BLaER1 (cell line): ENCODE measurements at regions not wholly inside any gene's neighbourhood (a gene's known extent, or its start where the extent isn't known, plus 50 kb on each side); places are given as distances from the start of the nearest gene placed in this dataset.
"Not testable (repeated sequence)": the region's sequence is repeated elsewhere in the genome, so short reads cannot be mapped to it uniquely, and the experiment has no call there.

Experiments used
- H3K27ac ChIP-seq: shearing (Covaris generic); formaldehyde crosslinking; 2 replicates; pipeline ENCODE4 v1.8.1; 2022
- H3K27me3 ChIP-seq: shearing (Covaris generic); formaldehyde crosslinking; 2 replicates; pipeline ENCODE4 v1.8.1; 2022
- H3K36me3 ChIP-seq: shearing (Covaris generic); formaldehyde crosslinking; 2 replicates; pipeline ENCODE4 v1.8.1; 2022
- H3K4me1 ChIP-seq: shearing (Covaris generic); formaldehyde crosslinking; 2 replicates; pipeline ENCODE4 v1.8.1; 2022
- H3K4me2 ChIP-seq: shearing (Covaris generic); formaldehyde crosslinking; 2 replicates; pipeline ENCODE4 v1.8.1; 2022
- H3K4me3 ChIP-seq: shearing (Covaris generic); formaldehyde crosslinking; 2 replicates; pipeline ENCODE4 v1.8.1; 2022
- H3K9ac ChIP-seq: shearing (Covaris generic); formaldehyde crosslinking; 2 replicates; pipeline ENCODE4 v1.8.1; 2022
- H3K9me3 ChIP-seq: shearing (Covaris generic); formaldehyde crosslinking; 2 replicates; pipeline ENCODE4 v1.8.1; 2022
- H4K20me1 ChIP-seq: shearing (Covaris generic); formaldehyde crosslinking; 2 replicates; pipeline ENCODE4 v1.8.1; 2022
- Cebpa-rat ChIP-seq: shearing (Covaris generic); IDR thresholded peaks from 2 replicates; pipeline ENCODE4 v1.8.1; 2022

- no peak for TF ChIP-seq Cebpa-rat
- H3K36me3 ChIP-seq: no peaks in the 10 kb centered on the region
- no peak overlapping the region for H3K4me3 ChIP-seq
- no peaks in the 10 kb centered on the region for H3K27me3 ChIP-seq
- no peak overlapping the region for H3K9ac ChIP-seq
- no peaks in the 10 kb centered on the region for H3K4me1 ChIP-seq
- H3K9me3 ChIP-seq: no peaks in the 10 kb centered on the region
- H3K4me2 ChIP-seq: no peak overlapping the region
- H4K20me1 ChIP-seq: no peaks in the 10 kb centered on the region
- no peak overlapping the region for H3K27ac ChIP-seq
Measured at GRCh38 chr4:42787079-42787463, 105.4 kb upstream of the GRXCR1 start.

GRCh38 chr4:42786350-42787078 is 106.0 kb upstream of the GRXCR1 start:
- no peaks in the 10 kb centered on the region for H3K36me3 ChIP-seq
- no peaks in the 10 kb centered on the region for H4K20me1 ChIP-seq
- no peaks in the 10 kb centered on the region for H3K27me3 ChIP-seq
- no peaks in the 10 kb centered on the region for H3K4me1 ChIP-seq
- TF ChIP-seq Cebpa-rat: no peak
- H3K9me3 ChIP-seq: no peaks in the 10 kb centered on the region
- no peak overlapping the region for H3K4me2 ChIP-seq
- no peak overlapping the region for H3K4me3 ChIP-seq
- H3K9ac ChIP-seq: no peak overlapping the region
- no peak overlapping the region for H3K27ac ChIP-seq

GRCh38 chr4:42785817-42786216 is 106.7 kb upstream of the GRXCR1 start:
- Histone ChIP-seq H3K36me3 (no peaks in the 10 kb centered on the region), H3K4me2 (no peak overlapping the region), H3K4me1 (no peaks in the 10 kb centered on the region), H3K27me3 (no peaks in the 10 kb centered on the region), H3K4me3 (no peak overlapping the region), H3K9me3 (no peaks in the 10 kb centered on the region), H4K20me1 (no peaks in the 10 kb centered on the region), H3K9ac (no peak overlapping the region), H3K27ac (no peak overlapping the region)
- no peak for TF ChIP-seq Cebpa-rat

GRCh38 chr4:42781315-42781714 is 111.2 kb upstream of the GRXCR1 start:
- Histone ChIP-seq H3K27ac (no peak overlapping the region), H4K20me1 (no peaks in the 10 kb centered on the region), H3K9me3 (no peaks in the 10 kb centered on the region), H3K36me3 (no peaks in the 10 kb centered on the region), H3K4me1 (no peaks in the 10 kb centered on the region), H3K4me2 (no peak overlapping the region), H3K27me3 (no peaks in the 10 kb centered on the region), H3K4me3 (no peak overlapping the region), H3K9ac (no peak overlapping the region)
- TF ChIP-seq Cebpa-rat: no peak

GRCh38 chr4:42778349-42778748 is 114.2 kb upstream of the GRXCR1 start:
- Histone ChIP-seq H3K4me1 (no peaks in the 10 kb centered on the region), H3K27me3 (no peaks in the 10 kb centered on the region), H3K9ac (no peak overlapping the region), H3K4me3 (no peak overlapping the region), H3K4me2 (no peak overlapping the region), H3K36me3 (no peaks in the 10 kb centered on the region), H3K27ac (no peak overlapping the region), H4K20me1 (no peaks in the 10 kb centered on the region), H3K9me3 (no peaks in the 10 kb centered on the region)
- TF ChIP-seq Cebpa-rat: no peak

GRCh38 chr4:42768125-42768748 is 111.3 kb upstream of the ATP8A1 start:
- no peak for TF ChIP-seq Cebpa-rat
- H3K4me1 ChIP-seq: no peaks in the 10 kb centered on the region
- no peak overlapping the region for H3K4me3 ChIP-seq
- no peak overlapping the region for H3K4me2 ChIP-seq
- H3K27ac ChIP-seq: no peak overlapping the region
- no peaks in the 10 kb centered on the region for H3K36me3 ChIP-seq
- no peaks in the 10 kb centered on the region for H4K20me1 ChIP-seq
- H3K27me3 ChIP-seq: no peaks in the 10 kb centered on the region
- no peak overlapping the region for H3K9ac ChIP-seq
- 0 out of 2 replicates have a peak, but pooled peaks cover 3% of the 10 kb centered on the region for H3K9me3 ChIP-seq

- Histone ChIP-seq H3K4me1 (no peaks in the 10 kb centered on the region), H3K9ac (no peak overlapping the region), H3K27ac (no peak overlapping the region), H4K20me1 (no peaks in the 10 kb centered on the region), H3K27me3 (no peaks in the 10 kb centered on the region), H3K4me2 (no peak overlapping the region), H3K36me3 (no peaks in the 10 kb centered on the region), H3K4me3 (no peak overlapping the region), H3K9me3 (0 out of 2 replicates have a peak, but pooled peaks cover 3% of the 10 kb centered on the region)
- no peak for TF ChIP-seq Cebpa-rat
Measured at GRCh38 chr4:42767669-42768068, 110.8 kb upstream of the ATP8A1 start.

GRCh38 chr4:42761804-42762203 is 104.9 kb upstream of the ATP8A1 start:
- Histone ChIP-seq H3K9me3 (no peaks in the 10 kb centered on the region), H3K27me3 (no peaks in the 10 kb centered on the region), H3K9ac (no peak overlapping the region), H3K4me2 (no peak overlapping the region), H3K4me3 (no peak overlapping the region), H4K20me1 (no peaks in the 10 kb centered on the region), H3K27ac (no peak overlapping the region), H3K4me1 (no peaks in the 10 kb centered on the region), H3K36me3 (no peaks in the 10 kb centered on the region)
- no peak for TF ChIP-seq Cebpa-rat

GRCh38 chr4:42754965-42755364 is 98.1 kb upstream of the ATP8A1 start:
- not testable (repeated sequence) for H3K36me3 ChIP-seq, H3K27me3 ChIP-seq, H4K20me1 ChIP-seq, H3K27ac ChIP-seq, H3K9ac ChIP-seq, H3K4me2 ChIP-seq, H3K4me1 ChIP-seq, H3K4me3 ChIP-seq, H3K9me3 ChIP-seq

GRCh38 chr4:42751587-42751986 is 94.7 kb upstream of the ATP8A1 start:
- Histone ChIP-seq H3K9me3 (no peaks in the 10 kb centered on the region), H3K27ac (no peak overlapping the region), H3K4me1 (no peaks in the 10 kb centered on the region), H3K9ac (no peak overlapping the region), H3K4me2 (no peak overlapping the region), H3K36me3 (no peaks in the 10 kb centered on the region), H3K27me3 (no peaks in the 10 kb centered on the region), H3K4me3 (no peak overlapping the region), H4K20me1 (no peaks in the 10 kb centered on the region)
- no peak for TF ChIP-seq Cebpa-rat

- TF ChIP-seq Cebpa-rat: no peak
- H3K27me3 ChIP-seq: no peaks in the 10 kb centered on the region
- H3K4me3 ChIP-seq: no peak overlapping the region
- H3K4me1 ChIP-seq: no peaks in the 10 kb centered on the region
- no peak overlapping the region for H3K9ac ChIP-seq
- no peak overlapping the region for H3K27ac ChIP-seq
- no peak overlapping the region for H3K4me2 ChIP-seq
- no peaks in the 10 kb centered on the region for H4K20me1 ChIP-seq
- no peaks in the 10 kb centered on the region for H3K36me3 ChIP-seq
- no peaks in the 10 kb centered on the region for H3K9me3 ChIP-seq
Measured at GRCh38 chr4:42750856-42751255, 94.0 kb upstream of the ATP8A1 start.
